SK-N-SH (cell line): ENCODE measurements at regions not wholly inside any gene's neighbourhood (a gene's known extent, or its start where the extent isn't known, plus 50 kb on each side); places are given as distances from the start of the nearest gene placed in this dataset.

Source experiments
- YY1 ChIP-seq: IDR thresholded peaks from 2 replicates; pipeline ENCODE4 v1.4.0; 2012; ENCODE audit warnings: low read depth, mild to moderate bottlenecking
- TF ChIP-seq, protein P1 (sequence below): IDR thresholded peaks from 2 replicates; pipeline ENCODE4 v1.4.0; 2012; ENCODE audit warnings: low read depth

DNA sequence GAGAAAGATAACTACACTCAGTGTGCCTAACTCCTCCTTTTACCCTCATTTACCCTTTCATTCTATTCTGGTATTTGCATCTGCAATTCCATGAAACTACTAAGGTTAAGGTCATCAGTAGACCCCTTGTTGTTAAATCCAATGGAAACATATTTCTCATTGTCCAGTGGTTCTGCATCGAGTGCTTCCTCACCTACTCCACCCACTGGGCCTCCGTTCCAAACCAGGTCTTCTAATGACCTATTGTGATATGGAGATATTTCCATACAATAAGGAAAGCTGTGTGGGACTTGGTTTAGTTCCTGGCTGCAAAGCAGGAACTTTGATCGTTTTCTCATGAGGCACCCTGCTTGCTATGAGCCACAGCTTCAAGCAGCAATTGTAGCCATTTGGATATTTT lies 99.5 kb upstream of the FSCB start:
- TF ChIP-seq, protein P1, sequence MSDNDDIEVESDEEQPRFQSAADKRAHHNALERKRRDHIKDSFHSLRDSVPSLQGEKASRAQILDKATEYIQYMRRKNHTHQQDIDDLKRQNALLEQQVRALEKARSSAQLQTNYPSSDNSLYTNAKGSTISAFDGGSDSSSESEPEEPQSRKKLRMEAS: no peak
- no peak for TF ChIP-seq YY1
